Vagina (tissue), 2 donors: ENCODE measurements at regions not wholly inside any gene's neighbourhood (a gene's known extent, or its start where the extent isn't known, plus 50 kb on each side); places are given as distances from the start of the nearest gene placed in this dataset.

Source experiments
- POLR2A ChIP-seq, 2 donors: fragments of 450-650 bp; IDR thresholded peaks; one replicate each; pipeline ENCODE4 v1.6.1; 2017; ENCODE audit warnings: antibody characterized with exemption in 2 of 2, mild to moderate bottlenecking in 2 of 2, moderate library complexity in 2 of 2
- POLR2AphosphoS5 ChIP-seq, 2 donors: sonication (generic); formaldehyde crosslinking; IDR thresholded peaks; one replicate each; pipeline ENCODE4 v1.9.0; 2017; ENCODE audit warnings: antibody characterized with exemption in 2 of 2, mild to moderate bottlenecking in 2 of 2, low read depth in 1 of 2; ENCODE audit not compliant: insufficient read depth in 1 of 2
- TF ChIP-seq, protein P1 (sequence below), 3 experiments: fragments of 450-650 bp in 2 of 3; fragments of 200-600 bp in 1 of 3; sonication (generic) in 1 of 3; IDR thresholded peaks; one replicate each; pipeline ENCODE4 v1.5.1; 2017 to 2019; ENCODE audit warnings: antibody characterized with exemption in 3 of 3, mild to moderate bottlenecking in 2 of 3, moderate library complexity in 2 of 3

DNA sequence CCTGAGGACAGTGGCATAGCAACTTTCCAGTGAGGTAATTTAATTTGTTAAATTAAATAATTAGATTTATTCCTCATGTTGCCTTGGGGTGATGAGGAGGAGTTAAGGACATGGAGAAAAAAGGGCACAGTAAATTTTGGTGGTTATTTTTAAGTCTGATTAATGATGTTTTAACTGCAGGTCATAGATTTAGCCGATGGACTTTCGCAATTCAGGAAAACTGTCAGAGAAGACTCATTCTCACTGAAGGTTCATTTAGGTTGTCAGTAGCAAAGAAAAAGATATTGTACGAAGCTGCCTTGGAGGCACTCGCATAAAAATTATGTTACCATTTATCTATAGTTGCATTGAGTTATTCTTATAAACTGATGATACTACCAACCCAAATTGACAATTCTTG is 164.2 kb upstream of the PITX2 start:
- TF ChIP-seq POLR2A (IDR thresholded peaks at IDR 0.05) (no peak), POLR2AphosphoS5 (IDR thresholded peaks at IDR 0.05; ENCODE audit: insufficient read depth in 1 of 2, low read depth in 1 of 2) (no peak)
- TF ChIP-seq, protein P1, sequence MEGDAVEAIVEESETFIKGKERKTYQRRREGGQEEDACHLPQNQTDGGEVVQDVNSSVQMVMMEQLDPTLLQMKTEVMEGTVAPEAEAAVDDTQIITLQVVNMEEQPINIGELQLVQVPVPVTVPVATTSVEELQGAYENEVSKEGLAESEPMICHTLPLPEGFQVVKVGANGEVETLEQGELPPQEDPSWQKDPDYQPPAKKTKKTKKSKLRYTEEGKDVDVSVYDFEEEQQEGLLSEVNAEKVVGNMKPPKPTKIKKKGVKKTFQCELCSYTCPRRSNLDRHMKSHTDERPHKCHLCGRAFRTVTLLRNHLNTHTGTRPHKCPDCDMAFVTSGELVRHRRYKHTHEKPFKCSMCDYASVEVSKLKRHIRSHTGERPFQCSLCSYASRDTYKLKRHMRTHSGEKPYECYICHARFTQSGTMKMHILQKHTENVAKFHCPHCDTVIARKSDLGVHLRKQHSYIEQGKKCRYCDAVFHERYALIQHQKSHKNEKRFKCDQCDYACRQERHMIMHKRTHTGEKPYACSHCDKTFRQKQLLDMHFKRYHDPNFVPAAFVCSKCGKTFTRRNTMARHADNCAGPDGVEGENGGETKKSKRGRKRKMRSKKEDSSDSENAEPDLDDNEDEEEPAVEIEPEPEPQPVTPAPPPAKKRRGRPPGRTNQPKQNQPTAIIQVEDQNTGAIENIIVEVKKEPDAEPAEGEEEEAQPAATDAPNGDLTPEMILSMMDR (IDR thresholded peaks at IDR 0.05) = no peak
